GM19463 (cell line): ENCODE measurements at regions not wholly inside any gene's neighbourhood (a gene's known extent, or its start where the extent isn't known, plus 50 kb on each side); places are given as distances from the start of the nearest gene placed in this dataset.
"Not testable (repeated sequence)": the region's sequence is repeated elsewhere in the genome, so short reads cannot be mapped to it uniquely, and the experiment has no call there.

ENCODE experiments used
- ATAC-seq: cut with Tn5 transposase; IDR thresholded peaks from one replicate; pipeline ENCODE4 v1.9.1; 2021; ENCODE audit warnings: mild to moderate bottlenecking, moderate library complexity; ENCODE audit not compliant: unreplicated experiment

GRCh38 chr5:163692091-163692490 is 186.7 kb downstream of the MAT2B start:
- no peak for ATAC-seq

DNA sequence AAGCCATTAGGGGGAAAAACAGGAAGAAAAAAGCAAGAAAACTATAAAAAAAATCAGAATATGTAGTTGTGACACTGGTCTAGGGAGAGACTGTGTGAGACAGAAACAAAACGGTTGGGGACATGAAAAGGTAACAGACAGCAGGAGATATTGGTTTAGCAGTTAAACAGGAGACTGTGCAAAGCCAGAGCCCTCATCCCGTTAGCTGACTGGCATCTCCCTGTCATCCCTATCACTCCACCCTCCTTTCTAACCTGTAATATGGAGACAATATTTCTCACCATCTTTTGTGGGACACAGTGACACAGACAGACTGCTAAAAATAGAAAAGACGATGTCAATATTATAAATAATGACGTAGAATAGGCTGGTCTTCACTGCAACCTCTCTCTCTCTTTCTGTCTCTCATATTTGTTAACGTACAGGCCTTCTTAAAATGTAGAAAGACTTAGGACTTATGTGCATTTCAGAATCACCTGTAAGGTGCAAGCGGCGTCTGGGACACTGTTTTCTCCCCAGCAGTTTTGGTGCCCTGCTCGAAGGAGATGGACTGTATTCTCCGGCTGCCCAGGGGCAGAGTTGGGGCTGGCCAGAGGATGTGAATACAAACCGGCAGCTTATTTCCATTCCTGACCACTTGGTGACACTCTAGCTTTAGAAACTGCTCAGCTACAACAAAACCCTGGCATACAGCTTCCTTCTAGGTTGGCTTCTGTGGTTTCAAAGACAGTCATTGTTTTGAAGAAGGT is 190.6 kb downstream of the MAT2B start:
- peak; percentile 97 for ATAC-seq

- peak; percentile 15 for ATAC-seq
These were observed 191.1 kb downstream of the MAT2B start for GRCh38 chr5:163696579-163696887.

- no peak for ATAC-seq
These were observed 200.8 kb downstream of the MAT2B start for GRCh38 chr5:163706053-163706771.

DNA sequence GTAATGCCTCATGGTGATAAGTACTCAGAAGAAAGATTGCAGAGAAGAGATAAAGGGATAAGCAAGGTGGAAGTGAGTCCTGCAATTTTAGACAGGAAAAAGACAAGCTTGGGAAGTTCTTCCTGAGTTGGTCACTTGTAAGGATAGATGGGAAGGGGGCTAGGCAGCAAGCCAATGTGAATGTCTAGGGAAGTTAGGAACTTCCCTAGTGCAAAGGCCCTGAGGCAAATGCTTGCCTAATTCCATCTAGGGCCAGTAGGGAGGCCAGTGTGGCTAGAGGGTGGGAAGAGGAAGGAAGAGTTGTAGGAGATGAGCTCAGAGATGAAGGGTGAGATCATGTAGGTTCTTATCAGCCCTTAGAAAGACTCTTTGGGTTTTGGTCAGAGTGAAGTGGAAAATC is 206.6 kb downstream of the MAT2B start:
- no peak for ATAC-seq

GRCh38 chr5:163718272-163718671 is 212.9 kb downstream of the MAT2B start:
- ATAC-seq = no peak

- ATAC-seq = no peak
These were observed 218.9 kb downstream of the MAT2B start for GRCh38 chr5:163724305-163724704.

GRCh38 chr5:163727028-163727427 is 221.6 kb downstream of the MAT2B start:
- ATAC-seq = peak; percentile 95

DNA sequence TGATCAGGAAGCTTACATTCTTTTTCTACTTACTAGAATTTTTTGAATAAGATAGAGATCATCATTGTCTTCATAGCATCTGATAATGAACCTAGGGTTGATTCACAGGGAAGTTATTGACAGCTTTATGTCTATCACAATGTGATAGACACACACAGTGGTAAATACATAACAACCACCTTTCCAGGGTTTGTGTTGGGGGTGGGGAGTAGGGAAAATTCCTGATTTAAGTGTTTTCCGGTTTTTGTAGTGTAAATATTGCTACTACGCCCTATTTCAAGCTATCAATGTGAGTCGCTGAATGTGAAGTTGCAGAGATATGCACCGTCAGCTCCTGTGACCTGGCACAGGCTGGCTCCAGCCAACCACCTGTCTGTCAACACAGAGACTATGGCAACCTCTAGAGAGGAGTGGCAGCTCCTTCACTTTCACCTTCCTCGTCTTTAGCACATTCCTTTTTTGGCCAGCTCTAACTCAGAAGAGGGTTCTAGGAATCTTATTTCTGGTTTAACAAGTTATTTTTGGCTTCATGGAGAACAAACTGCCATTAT is 224.9 kb downstream of the MAT2B start:
- no peak for ATAC-seq

DNA sequence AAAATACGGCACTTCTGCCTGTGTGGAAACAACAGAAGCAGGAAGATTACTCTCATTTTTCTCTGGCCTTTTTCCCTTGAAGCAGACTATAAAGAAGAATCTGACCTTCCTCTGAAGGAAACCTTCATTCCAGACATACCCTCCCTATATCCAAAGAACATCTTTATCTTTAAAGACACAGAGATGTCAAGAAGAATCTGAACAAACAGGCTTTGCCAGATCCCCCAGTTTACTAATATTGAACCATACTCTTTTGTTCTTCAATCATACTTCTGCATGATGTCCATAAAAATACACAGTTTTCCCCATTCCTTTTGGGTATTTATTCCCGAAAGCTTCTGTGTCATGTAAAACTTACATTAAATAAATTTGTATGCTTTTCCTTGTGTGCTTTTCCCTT is 225.8 kb downstream of the MAT2B start:
- no peak for ATAC-seq

- ATAC-seq = no peak
These were observed 229.7 kb downstream of the MAT2B start for GRCh38 chr5:163735069-163735468.

DNA sequence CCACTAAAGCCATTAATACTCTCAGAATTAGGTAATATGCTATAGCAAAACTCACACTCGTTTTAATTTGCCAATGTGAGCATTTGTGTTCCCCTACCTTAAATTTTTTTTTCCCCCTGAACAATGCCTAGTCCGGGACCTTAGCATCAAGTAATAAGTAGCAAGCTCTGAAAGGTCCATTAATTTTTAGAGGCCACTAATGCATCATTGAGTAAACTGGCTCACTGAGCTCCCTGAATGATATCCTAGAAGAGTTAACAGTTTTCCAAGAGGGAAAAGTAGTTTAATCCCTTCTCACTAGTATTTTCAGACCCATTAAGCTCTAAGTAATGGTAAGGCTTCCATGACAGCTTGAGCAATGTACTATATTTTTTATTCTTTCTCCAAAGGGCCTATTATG is 242.2 kb downstream of the MAT2B start:
- no peak for ATAC-seq

- ATAC-seq = no peak
These were observed 243.5 kb downstream of the MAT2B start for GRCh38 chr5:163748934-163749333.

- ATAC-seq = not testable (repeated sequence)
These were observed 245.0 kb downstream of the MAT2B start for GRCh38 chr5:163750415-163750814.

- no peak for ATAC-seq
These were observed 250.1 kb downstream of the MAT2B start for GRCh38 chr5:163755505-163755904.

GRCh38 chr5:163756170-163756569 is 250.8 kb downstream of the MAT2B start:
- ATAC-seq = no peak

- ATAC-seq = no peak
These were observed 251.9 kb downstream of the MAT2B start for GRCh38 chr5:163757344-163757743.

DNA sequence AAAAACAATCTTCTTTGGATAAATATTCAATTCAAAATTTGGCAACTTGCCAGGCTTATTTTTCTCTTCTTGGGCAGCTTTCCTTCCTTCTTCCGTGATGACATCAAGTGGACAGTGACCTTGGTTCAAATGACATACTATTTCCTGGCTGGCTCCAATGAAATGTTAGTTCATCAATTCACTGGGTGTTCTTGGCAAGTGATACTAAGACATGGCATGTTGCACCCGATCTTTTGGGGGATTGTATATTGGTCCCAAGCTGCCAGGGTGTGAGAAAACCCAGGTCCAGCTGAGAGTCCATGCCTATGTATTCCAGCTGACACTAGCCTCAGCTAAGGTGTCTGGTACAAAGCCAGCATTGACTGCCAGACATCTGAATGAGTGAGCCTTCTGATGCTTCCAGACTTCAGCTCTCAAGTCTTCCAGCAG is 252.9 kb downstream of the MAT2B start:
- ATAC-seq = no peak

- no peak for ATAC-seq
These were observed 253.7 kb downstream of the MAT2B start for GRCh38 chr5:163759000-163759704.

GRCh38 chr5:163760498-163760897 is 255.1 kb downstream of the MAT2B start:
- ATAC-seq = no peak

GRCh38 chr5:163766936-163767670 is 261.7 kb downstream of the MAT2B start:
- no peak for ATAC-seq
